GM12891 (cell line): ENCODE measurements at regions not wholly inside any gene's neighbourhood (a gene's known extent, or its start where the extent isn't known, plus 50 kb on each side); places are given as distances from the start of the nearest gene placed in this dataset.
"Not testable (repeated sequence)": the region's sequence is repeated elsewhere in the genome, so short reads cannot be mapped to it uniquely, and the experiment has no call there.

ENCODE experiments used
- POLR2A ChIP-seq: IDR thresholded peaks from 2 replicates; pipeline ENCODE4 v1.6.1; 2011; ENCODE audit warnings: low read depth, low read length, control low read depth
- POLR2AphosphoS5 ChIP-seq: IDR thresholded peaks from 2 replicates; pipeline ENCODE4 v1.6.1; 2011; ENCODE audit warnings: low read depth, low read length, control low read depth
- SPI1 ChIP-seq: IDR thresholded peaks from 2 replicates; pipeline ENCODE4 v1.6.1; 2011; ENCODE audit warnings: low read depth, low read length, control low read depth
- TAF1 ChIP-seq: IDR thresholded peaks from 2 replicates; pipeline ENCODE4 v1.6.1; 2011; ENCODE audit warnings: low read depth, low read length, control low read depth

DNA sequence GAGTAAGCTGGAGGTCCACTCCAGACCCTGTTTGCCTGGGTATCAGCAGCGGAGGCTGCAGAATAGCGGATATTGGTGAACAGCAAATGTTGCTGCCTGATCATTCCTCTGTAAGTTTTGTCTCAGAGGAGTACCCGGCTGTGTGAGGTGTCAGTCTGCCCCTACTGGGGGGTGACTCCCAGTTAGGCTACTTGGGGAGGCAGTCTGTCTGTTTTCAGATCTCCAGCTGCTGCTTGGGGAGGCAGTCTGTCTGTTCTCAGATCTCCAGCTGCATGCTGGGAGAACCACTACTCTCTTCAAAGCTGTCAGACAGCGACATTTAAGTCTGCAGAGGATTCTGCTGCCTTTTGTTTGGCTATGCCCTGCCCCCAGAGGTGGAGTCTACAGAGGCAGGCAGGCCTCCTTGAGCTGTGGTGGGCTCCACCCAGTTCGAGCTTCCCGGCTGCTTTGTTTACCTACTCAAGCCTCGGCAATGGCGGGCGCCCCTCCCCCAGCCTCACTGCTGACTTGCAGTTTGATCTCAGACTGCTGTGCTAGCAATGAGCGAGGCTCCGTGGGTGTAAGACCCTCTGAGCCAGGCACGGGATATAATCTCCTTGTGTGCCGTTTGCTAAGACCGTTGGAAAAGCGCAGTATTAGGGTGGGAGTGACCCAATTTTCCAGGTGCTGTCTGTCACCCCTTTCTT, 266.6 kb upstream of the CELF4 start:
- TF ChIP-seq SPI1, POLR2AphosphoS5, TAF1, POLR2A: not testable (repeated sequence)
